Stomach (tissue), 8 donors: ENCODE measurements at regions not wholly inside any gene's neighbourhood (a gene's known extent, or its start where the extent isn't known, plus 50 kb on each side); places are given as distances from the start of the nearest gene placed in this dataset.

ENCODE experiments used
- DNase-seq, 2 donors: peaks; one replicate each; pipeline versions ENCODE4 v3.0.0 to v3.0.0-alpha.2; 2013 to 2019
- H3K27ac ChIP-seq, 5 donors: fragments of 200-600 bp in 4 of 5; sonication (generic) in 4 of 5; one replicate each; pipeline ENCODE4 v1.5.1; 2013 to 2019; ENCODE audit warnings: mild to moderate bottlenecking in 1 of 5, moderate library complexity in 1 of 5
- H3K27me3 ChIP-seq, 3 donors: fragments of 200-600 bp; sonication (generic); one replicate each; pipeline ENCODE4 v1.5.1; 2017 to 2019; ENCODE audit warnings: mixed run types in 1 of 3
- H3K36me3 ChIP-seq, 4 donors: fragments of 200-600 bp; sonication (generic); 1 replicate in 3 of 4; 2 replicates in 1 of 4; pipeline ENCODE4 v1.5.1; 2016 to 2019
- H3K4me1 ChIP-seq, 4 donors: fragments of 200-600 bp; sonication (generic); one replicate each; pipeline ENCODE4 v1.5.1; 2016 to 2019
- H3K4me3 ChIP-seq, 4 donors: fragments of 200-600 bp; sonication (generic) in 3 of 4; one replicate each; pipeline ENCODE4 v1.5.1; 2016 to 2019; ENCODE audit warnings: mild to moderate bottlenecking in 1 of 4
- H3K9me3 ChIP-seq, 4 donors: fragments of 200-600 bp; sonication (generic); one replicate each; pipeline ENCODE4 v1.5.1; 2016 to 2019
- CTCF ChIP-seq, 7 experiments: fragments of 450-650 bp in 4 of 7; fragments of 200-600 bp in 3 of 7; sonication (generic) in 3 of 7; IDR thresholded peaks; one replicate each; pipeline ENCODE4 v1.5.1; 2016 to 2019; ENCODE audit warnings: antibody characterized with exemption in 7 of 7, control low read depth in 2 of 7, mild to moderate bottlenecking in 1 of 7
- EP300 ChIP-seq: sonication (generic); formaldehyde crosslinking; IDR thresholded peaks from one replicate; pipeline ENCODE4 v1.6.1; 2017; ENCODE audit warnings: antibody characterized with exemption
- POLR2A ChIP-seq, 4 donors: fragments of 450-650 bp; IDR thresholded peaks; one replicate each; pipeline ENCODE4 v1.6.1; 2016; ENCODE audit warnings: antibody characterized with exemption in 4 of 4, control low read depth in 2 of 4, mild to moderate bottlenecking in 1 of 4, moderate library complexity in 1 of 4
- POLR2AphosphoS5 ChIP-seq, 3 donors: sonication (generic); formaldehyde crosslinking; IDR thresholded peaks; one replicate each; pipeline ENCODE4 v1.6.1; 2016; ENCODE audit warnings: antibody characterized with exemption in 3 of 3
- WGBS, 5 donors: extraction: QIAGEN DNeasy Blood & Tissue Kit in 3 of 5; methylation state at CpG; one replicate each; pipeline versions ENCODE4 v1.1.5 to v1.1.7; 2013 to 2018; 5-methylcytosine and 5-hydroxymethylcytosine counted together
- intact Hi-C: fragments of 100-400 bp; cut with DNase I; formaldehyde crosslinking; loops from one replicate; pipeline ENCODE4 v1.15.1; 2023; ENCODE audit warnings: low total_unique reads
- donor health status: healthy with polysubstance abuse.
- donor health status: Bipolar disorder and iron deficiency.
- donor health status: healthy.

GRCh38 chr21:35254006-35254764 is 205.1 kb upstream of the RUNX1 start:
- 54 to 68% (median 59%) methylated on average over 12 of the region's 12 CpGs for WGBS, 5 donors
- peak overlapping the region in 3 of 5 donors; percentile 21 to 79 (median 33) for H3K27ac ChIP-seq
- intact Hi-C loops: no loop called here
- no peaks in the 10 kb centered on the region for H3K36me3 ChIP-seq
- TF ChIP-seq CTCF (IDR thresholded peaks at IDR 0.05): no peak
- no peak for TF ChIP-seq POLR2A (IDR thresholded peaks at IDR 0.05)
- peak in 1 of 3 donors; percentile 14 for TF ChIP-seq POLR2AphosphoS5 (IDR thresholded peaks at IDR 0.05)
- TF ChIP-seq EP300: no peak
- peaks cover 0 to 42% (median 21%) of the 10 kb centered on the region in 4 donors for H3K4me1 ChIP-seq
- no peaks in the 10 kb centered on the region for H3K27me3 ChIP-seq
- no peak overlapping the region for H3K4me3 ChIP-seq
- peak in 1 of 2 donors; percentile 64 for DNase-seq
- H3K9me3 ChIP-seq: peaks cover 0 to 6% (median 0%) of the 10 kb centered on the region in 4 donors

- H3K27me3 ChIP-seq: no peaks in the 10 kb centered on the region
- no peaks in the 10 kb centered on the region for H3K36me3 ChIP-seq
- peaks cover 0 to 6% (median 0%) of the 10 kb centered on the region in 4 donors for H3K9me3 ChIP-seq
- peaks cover 0 to 38% (median 21%) of the 10 kb centered on the region in 4 donors for H3K4me1 ChIP-seq
- intact Hi-C loops: no loop called here
- H3K27ac ChIP-seq: no peak overlapping the region
- WGBS, 5 donors: 78 to 88% (median 80%) methylated on average over 2 of the region's 2 CpGs
- no peak for TF ChIP-seq POLR2A (IDR thresholded peaks at IDR 0.05)
- no peak for TF ChIP-seq EP300
- TF ChIP-seq CTCF (IDR thresholded peaks at IDR 0.05): no peak
- no peak for TF ChIP-seq POLR2AphosphoS5 (IDR thresholded peaks at IDR 0.05)
- DNase-seq: no peak
- no peak overlapping the region for H3K4me3 ChIP-seq
Observed at GRCh38 chr21:35252831-35253230, 203.7 kb upstream of the RUNX1 start.

GRCh38 chr21:35249636-35250035 is 200.5 kb upstream of the RUNX1 start:
- Histone ChIP-seq H3K4me3 (no peak overlapping the region), H3K9me3 (peaks cover 0 to 6% (median 0%) of the 10 kb centered on the region in 4 donors), H3K4me1 (peaks cover 9 to 25% (median 17%) of the 10 kb centered on the region in 4 donors), H3K27ac (peak overlapping the region in 1 of 5 donors; percentile 2), H3K36me3 (no peaks in the 10 kb centered on the region), H3K27me3 (no peaks in the 10 kb centered on the region)
- DNase-seq: peak in 1 of 2 donors; percentile 67
- intact Hi-C loops: no loop called here
- TF ChIP-seq EP300: no peak
- peak in 1 of 3 donors; percentile 14 for TF ChIP-seq POLR2AphosphoS5 (IDR thresholded peaks at IDR 0.05)
- TF ChIP-seq POLR2A (IDR thresholded peaks at IDR 0.05): no peak
- TF ChIP-seq CTCF (IDR thresholded peaks at IDR 0.05): no peak
- 28 to 71% (median 48%) methylated on average over 1 of the region's 1 CpG for WGBS, 5 donors

- H3K4me3 ChIP-seq: no peak overlapping the region
- peak overlapping the region in 2 of 5 donors; percentile 58 to 74 for H3K27ac ChIP-seq
- intact Hi-C loops: no loop called here
- no peaks in the 10 kb centered on the region for H3K27me3 ChIP-seq
- H3K36me3 ChIP-seq: no peaks in the 10 kb centered on the region
- WGBS, 5 donors: 33 to 72% (median 46%) methylated on average over 1 of the region's 1 CpG
- H3K4me1 ChIP-seq: peaks cover 9 to 30% (median 19%) of the 10 kb centered on the region in 4 donors
- no peak for TF ChIP-seq CTCF (IDR thresholded peaks at IDR 0.05)
- no peak for TF ChIP-seq POLR2A (IDR thresholded peaks at IDR 0.05)
- TF ChIP-seq POLR2AphosphoS5 (IDR thresholded peaks at IDR 0.05): no peak
- no peak for TF ChIP-seq EP300
- DNase-seq: no peak
- peaks cover 0 to 6% (median 0%) of the 10 kb centered on the region in 4 donors for H3K9me3 ChIP-seq
Observed at GRCh38 chr21:35245879-35246278, 196.8 kb upstream of the RUNX1 start.
